K562 (cell line): ENCODE measurements at regions not wholly inside any gene's neighbourhood (a gene's known extent, or its start where the extent isn't known, plus 50 kb on each side); places are given as distances from the start of the nearest gene placed in this dataset.

Experiments used
- ATAC-seq: fragments of 200-7000 bp; cut with Tn5 transposase; 3 replicates; pipeline ENCODE4 v1.9.1; 2020; ENCODE audit warnings: moderate library complexity
- BruUV-seq: library from RNA; stranded (reverse); fragments of 400-500 nt; replicated peaks from 2 replicates; lab custom pipeline; 2021; lab: Mats Ljungman, UMichigan
- CTCF ChIA-PET: fragments of 300-600 bp; formaldehyde crosslinking; extraction: SDS; loops from one replicate; lab custom pipeline; 2021; ENCODE audit warnings: low intra/inter-chr PET ratio; lab: Yijun Ruan, JAX
- POLR2A ChIA-PET: fragments of 300-600, 350-650 bp; sonication (Branson Sonifier 250); formaldehyde crosslinking; extraction: SDS; loops from one replicate; lab custom pipeline; 2021; ENCODE audit warnings: antibody characterized with exemption, inconsistent platforms; lab: Yijun Ruan, JAX
- DNase-seq, 4 experiments: peaks; one replicate each; pipeline versions ENCODE4 v3.0.0 to v3.0.0-alpha.2; 2011 to 2018; ENCODE audit warnings: low spot score in 3 of 4, mixed read lengths in 3 of 4; ENCODE audit errors: extremely low read depth in 1 of 4
- FAIRE-seq: peaks from 2 replicates; lab custom pipeline; 2011; peaks lifted over from hg19 to GRCh38; lab: Jason Lieb, UNC
- H2AFZ ChIP-seq: 2 replicates; pipeline ENCODE4 v1.6.0; 2011; ENCODE audit warnings: low read depth, low read length, control low read depth, inconsistent platforms
- H3K27ac ChIP-seq: fragments of 200-600 bp; 3 replicates; pipeline ENCODE4 v1.8.0; 2011; ENCODE audit warnings: low read depth, mild to moderate bottlenecking, control low read depth, inconsistent platforms, low read length, moderate library complexity, mixed read lengths; ENCODE audit errors: extremely low read depth
- H3K27me3 ChIP-seq, 2 experiments: fragments of 300-600 bp in 1 of 2; 2 replicates in 1 of 2; 3 replicates in 1 of 2; pipeline versions ENCODE4 v1.6.0 to v1.8.0; 2011; ENCODE audit warnings: inconsistent platforms in 2 of 2, low read length in 2 of 2, mild to moderate bottlenecking in 1 of 2, mixed read lengths in 1 of 2, moderate library complexity in 1 of 2; ENCODE audit not compliant: control insufficient read depth in 2 of 2, insufficient read depth in 2 of 2
- H3K36me3 ChIP-seq: fragments of 300-600 bp; 3 replicates; pipeline ENCODE4 v1.8.0; 2011; ENCODE audit warnings: mild to moderate bottlenecking, low read length, inconsistent platforms; ENCODE audit not compliant: control insufficient read depth, insufficient read depth
- H3K4me1 ChIP-seq, 2 experiments: fragments of 200-600 bp in 1 of 2; replicated peaks in 1 of 2; 2 replicates in 1 of 2; 3 replicates in 1 of 2; pipeline versions ENCODE4 v1.5.1 to v1.8.0; 2011; ENCODE audit warnings: inconsistent platforms in 2 of 2, low read length in 2 of 2, mild to moderate bottlenecking in 1 of 2, mixed read lengths in 1 of 2, moderate library complexity in 1 of 2; ENCODE audit not compliant: control insufficient read depth in 2 of 2, insufficient read depth in 2 of 2
- H3K4me2 ChIP-seq: 2 replicates; pipeline ENCODE4 v1.6.1; 2011; ENCODE audit warnings: low read length, control low read depth, inconsistent platforms, mixed read lengths; ENCODE audit not compliant: insufficient read depth
- H3K4me3 ChIP-seq: fragments of 200-600 bp; sonication (generic), shearing (Covaris generic); 2 replicates; pipeline ENCODE4 v1.5.1; 2016; ENCODE audit warnings: control low read depth, inconsistent platforms
- H3K79me2 ChIP-seq: fragments of 200-600 bp; 3 replicates; pipeline ENCODE4 v1.8.0; 2011; ENCODE audit warnings: low read length, inconsistent platforms; ENCODE audit not compliant: control insufficient read depth, insufficient read depth
- H3K9ac ChIP-seq, 2 experiments: 2 replicates each; pipeline versions ENCODE4 v1.6.0 to v1.6.1; 2011; ENCODE audit warnings: low read depth in 2 of 2, low read length in 2 of 2, control low read depth in 1 of 2, inconsistent platforms in 1 of 2, mild to moderate bottlenecking in 1 of 2, mixed read lengths in 1 of 2; ENCODE audit not compliant: insufficient read depth in 1 of 2
- H3K9me1 ChIP-seq: one replicate; pipeline ENCODE4 v1.6.0; 2011; ENCODE audit warnings: inconsistent platforms, mild to moderate bottlenecking, low read length, moderate library complexity; ENCODE audit not compliant: control insufficient read depth, insufficient read depth
- H3K9me3 ChIP-seq: replicated peaks from 2 replicates; pipeline ENCODE4 v1.5.1; 2011; ENCODE audit warnings: low read depth, low read length, inconsistent platforms; ENCODE audit not compliant: control insufficient read depth, insufficient read depth
- H4K20me1 ChIP-seq: replicated peaks from 2 replicates; pipeline ENCODE4 v1.6.1; 2011; ENCODE audit warnings: low read length, inconsistent platforms, mixed read lengths; ENCODE audit not compliant: control insufficient read depth, insufficient read depth
- FOS ChIP-seq: IDR thresholded peaks from 3 replicates; pipeline ENCODE4 v1.6.1; 2011; ENCODE audit not compliant: insufficient read length; ENCODE audit errors: extremely low read depth
- L3MBTL2 ChIP-seq: fragments of 450-650 bp; IDR thresholded peaks from 2 replicates; pipeline ENCODE4 v1.6.1; 2016; ENCODE audit warnings: mild to moderate bottlenecking, moderate library complexity
- MCM7 ChIP-seq, 2 experiments: fragments of 450-650 bp; IDR thresholded peaks; 2 replicates each; pipeline ENCODE4 v1.6.1; 2016 to 2018
- MYNN ChIP-seq, 2 experiments: sonication (generic); formaldehyde crosslinking in 1 of 2; IDR thresholded peaks; 2 replicates each; pipeline versions ENCODE4 v1.5.0 to v1.6.1; 2016 to 2020; ENCODE audit warnings: antibody characterized with exemption in 1 of 2, missing genetic modification reagents in 1 of 2
- NCOA2 ChIP-seq, 2 experiments: fragments of 450-650 bp; IDR thresholded peaks; 2 replicates each; pipeline ENCODE4 v1.6.1; 2018; ENCODE audit warnings: mild to moderate bottlenecking in 2 of 2, moderate library complexity in 1 of 2; ENCODE audit not compliant: partially characterized antibody in 2 of 2
- POLR2G ChIP-seq: fragments of 200-400 bp; formaldehyde crosslinking; IDR thresholded peaks from 2 replicates; pipeline ENCODE4 v1.6.1; 2017; ENCODE audit warnings: low read depth, mild to moderate bottlenecking, antibody characterized with exemption, low read length, moderate library complexity
- SAP30 ChIP-seq: fragments of 200-600 bp; sonication (generic); IDR thresholded peaks from 2 replicates; pipeline ENCODE4 v1.6.1; 2012; ENCODE audit warnings: borderline replicate concordance, low read depth, mild to moderate bottlenecking, moderate library complexity, low read length, control low read depth, inconsistent platforms; ENCODE audit not compliant: insufficient read depth, poor library complexity, severe bottlenecking
- SUPT5H ChIP-seq: fragments of 450-650 bp; IDR thresholded peaks from 2 replicates; pipeline ENCODE4 v1.6.1; 2016
- ZBTB43 ChIP-seq: sonication (generic); formaldehyde crosslinking; IDR thresholded peaks from 2 replicates; pipeline ENCODE4 v1.8.0; 2023; ENCODE audit warnings: mild to moderate bottlenecking, missing genetic modification reagents
- ZKSCAN8 ChIP-seq: fragments of 200-800 bp; sonication (Bioruptor generic); IDR thresholded peaks from 2 replicates; pipeline ENCODE4 v1.6.1; 2016; ENCODE audit warnings: missing genetic modification characterization, missing compliant biosample characterization
- WGBS: fragments of 100-300 bp; shearing (Covaris generic); methylation state at CpG from one replicate; pipeline ENCODE4 v1.1.6; 2016; ENCODE audit warnings: low coverage, mixed read lengths; ENCODE audit not compliant: insufficient coverage; ENCODE audit errors: missing lambda C conversion rate; 5-methylcytosine and 5-hydroxymethylcytosine counted together
- in situ Hi-C: fragments of 300-500 bp; cut with MboI; formaldehyde crosslinking; loops from 4 replicates; pipeline ENCODE4 v1.15.0; 2018; ENCODE audit warnings: inconsistent platforms, mixed read lengths
- intact Hi-C: fragments of 100-400 bp; cut with micrococcal nuclease; formaldehyde crosslinking; loops from 2 replicates; pipeline ENCODE4 v1.14.2; 2022

- H3K4me1 ChIP-seq, result no peaks in the 10 kb centered on the region
- no peaks in the 10 kb centered on the region for H3K79me2 ChIP-seq
- in situ Hi-C loops (no loop called here), intact Hi-C loops (no loop called here)
- no peak overlapping the region for H3K9ac ChIP-seq
- no peaks in the 10 kb centered on the region for H3K36me3 ChIP-seq
- no peak overlapping the region for H3K27ac ChIP-seq
- BruUV-seq, result no TSS peak
- H4K20me1 ChIP-seq, result no peaks in the 10 kb centered on the region
- ATAC-seq, result no peak
- no peak for FAIRE-seq
- no peak overlapping the region for H3K4me2 ChIP-seq
- no peak overlapping the region for H3K4me3 ChIP-seq
- ChIA-PET POLR2A (no interaction called here), CTCF (no interaction called here)
- H3K9me3 ChIP-seq, result no peaks in the 10 kb centered on the region; the same call in 1 of the 2 replicates
- H3K9me1 ChIP-seq, result no peaks in the 10 kb centered on the region
- DNase-seq, result no peak
- no peak for TF ChIP-seq ZBTB43 (CRISPR knock-in tag)
- no peak for TF ChIP-seq SUPT5H
- no peak for TF ChIP-seq ZKSCAN8
- TF ChIP-seq POLR2G, result no peak
- TF ChIP-seq MCM7 (IDR thresholded peaks at IDR 0.05), result no peak
- TF ChIP-seq MYNN (IDR thresholded peaks at IDR 0.05), result no peak
- no peak for TF ChIP-seq MYNN (CRISPR knock-in tag; IDR thresholded peaks at IDR 0.05)
- TF ChIP-seq L3MBTL2, result no peak
- no peak for TF ChIP-seq NCOA2 (IDR thresholded peaks at IDR 0.05; ENCODE audit: partially characterized antibody in 2 of 2)
- no peak for TF ChIP-seq SAP30
- TF ChIP-seq FOS, result no peak
- TF ChIP-seq, all 486 proteins: peak for 0
- 0% methylated on average over 1 of the region's 1 CpG for WGBS
- Histone ChIP-seq H2AFZ (no peak overlapping the region), H3K27me3 (no peaks in the 10 kb centered on the region)
Measured at GRCh38 chr4:14047840-14048239, 420.3 kb upstream of the BOD1L1 start.
